A673 (cell line): ENCODE measurements at regions not wholly inside any gene's neighbourhood (a gene's known extent, or its start where the extent isn't known, plus 50 kb on each side); places are given as distances from the start of the nearest gene placed in this dataset.

Experiments
- BruUV-seq: library from RNA; stranded (reverse); fragments of 400-500 nt; replicated peaks from 2 replicates; lab custom pipeline; 2021; lab: Mats Ljungman, UMichigan
- CTCF ChIA-PET: fragments of 300-600 bp; sonication (Branson Sonifier 250); formaldehyde crosslinking; loops from one replicate; lab custom pipeline; 2022; ENCODE audit warnings: antibody characterized with exemption; lab: Charles Lee
- POLR2A ChIA-PET: fragments of 300-600 bp; sonication (Branson Sonifier 250); formaldehyde crosslinking; loops from one replicate; lab custom pipeline; 2022; ENCODE audit warnings: antibody characterized with exemption; ENCODE audit not compliant: low non-redundant PET; lab: Charles Lee
- DNase-seq: peaks from one replicate; pipeline ENCODE4 v3.0.0-alpha.2; 2015; ENCODE audit warnings: low spot score
- H3K27ac ChIP-seq: fragments of 200-600 bp; sonication (generic); 2 replicates; pipeline ENCODE4 v1.5.1; 2016; ENCODE audit warnings: mixed run types, low read depth, mild to moderate bottlenecking, mixed read lengths, antibody characterized with exemption, low read length; ENCODE audit not compliant: poor library complexity, severe bottlenecking
- H3K27me3 ChIP-seq: fragments of 200-600 bp; sonication (generic); replicated peaks from 2 replicates; pipeline ENCODE4 v1.6.1; 2017; ENCODE audit warnings: mixed run types, low read depth, mild to moderate bottlenecking, mixed read lengths, antibody characterized with exemption, low read length; ENCODE audit not compliant: insufficient read depth, poor library complexity
- H3K36me3 ChIP-seq: fragments of 200-600 bp; sonication (generic); 2 replicates; pipeline ENCODE4 v1.6.1; 2016; ENCODE audit warnings: mixed run types, mild to moderate bottlenecking, mixed read lengths, antibody characterized with exemption, low read length; ENCODE audit not compliant: insufficient read depth, poor library complexity, severe bottlenecking
- H3K4me1 ChIP-seq: fragments of 200-600 bp; sonication (generic); 2 replicates; pipeline ENCODE4 v1.6.1; 2017; ENCODE audit warnings: mixed run types, mild to moderate bottlenecking, mixed read lengths, antibody characterized with exemption, low read length; ENCODE audit not compliant: insufficient read depth, poor library complexity, severe bottlenecking
- H3K4me3 ChIP-seq: fragments of 200-600 bp; sonication (generic); 2 replicates; pipeline ENCODE4 v1.5.1; 2016; ENCODE audit warnings: low read depth, mixed run types, mild to moderate bottlenecking, mixed read lengths, low read length; ENCODE audit not compliant: poor library complexity, severe bottlenecking
- H3K9me3 ChIP-seq: fragments of 200-600 bp; sonication (generic); 2 replicates; pipeline ENCODE4 v1.6.1; 2016; ENCODE audit warnings: mixed run types, low read depth, mild to moderate bottlenecking, mixed read lengths, antibody characterized with exemption, low read length; ENCODE audit not compliant: poor library complexity, severe bottlenecking
- EZH2 ChIP-seq: fragments of 200-600 bp; sonication (generic); IDR thresholded peaks from 2 replicates; pipeline ENCODE4 v1.6.1; 2017; ENCODE audit warnings: borderline replicate concordance, low read depth, mild to moderate bottlenecking, mixed read lengths, antibody characterized with exemption, low read length; ENCODE audit not compliant: poor library complexity, severe bottlenecking
- intact Hi-C: fragments of 100-400 bp; cut with micrococcal nuclease; formaldehyde crosslinking; loops from one replicate; pipeline ENCODE4 v1.10.0; 2022; ENCODE audit not compliant: unreplicated experiment
- TF ChIP-seq, protein P1 (sequence below): fragments of 300-800, 200-600 bp; sonication (generic); conservative IDR thresholded peaks from 2 replicates; pipeline ENCODE4 v1.5.1; 2017; ENCODE audit warnings: low read depth, mild to moderate bottlenecking, antibody characterized with exemption, low read length, moderate library complexity, mixed read lengths

DNA sequence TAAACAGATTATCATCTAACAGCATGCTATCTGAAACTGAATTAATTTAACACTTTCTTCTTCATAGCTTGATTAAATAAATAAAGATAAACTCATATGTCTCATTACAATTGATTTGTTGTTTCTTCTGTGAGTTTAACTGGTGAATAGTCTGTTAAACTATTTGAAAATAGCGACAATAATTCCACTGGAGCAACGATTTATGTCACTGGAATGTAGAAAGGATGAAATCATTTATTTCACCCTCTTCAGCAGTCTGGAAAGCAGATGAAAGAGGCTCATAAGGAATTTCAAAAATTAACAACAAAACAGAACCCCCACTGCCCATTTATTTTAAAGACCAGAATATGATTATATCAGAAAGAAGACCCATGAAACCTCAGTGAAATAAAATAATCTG lies 1165.1 kb upstream of the USP15 start:
- no peaks in the 10 kb centered on the region for H3K4me1 ChIP-seq
- intact Hi-C loops, result no loop called here
- H3K27ac ChIP-seq, result no peak overlapping the region

DNA sequence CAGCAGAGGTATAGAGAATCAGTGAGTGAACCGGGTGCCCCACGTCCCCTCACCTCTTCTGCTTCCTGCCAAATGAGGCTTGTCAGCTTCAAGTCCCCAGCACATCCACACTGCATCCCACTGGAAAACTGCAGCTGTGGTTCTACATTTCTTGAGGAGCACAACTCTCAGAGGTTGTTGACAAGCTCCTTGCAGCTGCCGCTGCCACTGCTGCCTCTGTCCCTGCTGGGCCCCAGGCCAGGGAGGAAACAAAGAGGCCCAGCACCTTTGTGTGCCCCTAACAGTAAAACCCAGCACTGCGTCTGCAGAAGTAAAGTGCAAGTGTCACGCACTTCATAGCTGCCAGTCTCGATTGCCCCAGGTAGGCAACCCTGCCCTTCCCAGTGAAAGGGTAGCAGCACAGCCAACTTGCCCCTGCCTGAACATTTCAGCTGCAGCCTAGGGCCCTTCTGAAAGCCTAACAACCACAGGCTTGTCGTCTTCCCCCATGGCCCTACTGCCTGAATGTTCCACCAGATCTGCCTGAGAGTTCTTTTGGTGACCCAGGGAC lies 1162.1 kb upstream of the USP15 start:
- ChIA-PET POLR2A (no interaction called here), CTCF (no interaction called here)
- no TSS peak for BruUV-seq
- intact Hi-C loops, result no loop called here
- Histone ChIP-seq H3K36me3 (no peaks in the 10 kb centered on the region), H3K9me3 (no peaks in the 10 kb centered on the region), H3K4me3 (no peak overlapping the region), H3K27me3 (no peaks in the 10 kb centered on the region), H3K4me1 (no peaks in the 10 kb centered on the region), H3K27ac (no peak overlapping the region)
- DNase-seq, result no peak
- TF ChIP-seq, protein P1, sequence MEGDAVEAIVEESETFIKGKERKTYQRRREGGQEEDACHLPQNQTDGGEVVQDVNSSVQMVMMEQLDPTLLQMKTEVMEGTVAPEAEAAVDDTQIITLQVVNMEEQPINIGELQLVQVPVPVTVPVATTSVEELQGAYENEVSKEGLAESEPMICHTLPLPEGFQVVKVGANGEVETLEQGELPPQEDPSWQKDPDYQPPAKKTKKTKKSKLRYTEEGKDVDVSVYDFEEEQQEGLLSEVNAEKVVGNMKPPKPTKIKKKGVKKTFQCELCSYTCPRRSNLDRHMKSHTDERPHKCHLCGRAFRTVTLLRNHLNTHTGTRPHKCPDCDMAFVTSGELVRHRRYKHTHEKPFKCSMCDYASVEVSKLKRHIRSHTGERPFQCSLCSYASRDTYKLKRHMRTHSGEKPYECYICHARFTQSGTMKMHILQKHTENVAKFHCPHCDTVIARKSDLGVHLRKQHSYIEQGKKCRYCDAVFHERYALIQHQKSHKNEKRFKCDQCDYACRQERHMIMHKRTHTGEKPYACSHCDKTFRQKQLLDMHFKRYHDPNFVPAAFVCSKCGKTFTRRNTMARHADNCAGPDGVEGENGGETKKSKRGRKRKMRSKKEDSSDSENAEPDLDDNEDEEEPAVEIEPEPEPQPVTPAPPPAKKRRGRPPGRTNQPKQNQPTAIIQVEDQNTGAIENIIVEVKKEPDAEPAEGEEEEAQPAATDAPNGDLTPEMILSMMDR, result no peak
- TF ChIP-seq EZH2, result no peak

More for the DNA sequence above, 1165.1 kb upstream of the USP15 start:
- DNase-seq, result no peak
- TF ChIP-seq EZH2, result no peak
- TF ChIP-seq, protein P1, result no peak
- no peak overlapping the region for H3K4me3 ChIP-seq
- H3K9me3 ChIP-seq, result no peaks in the 10 kb centered on the region
- POLR2A ChIA-PET, result no interaction called here
- H3K36me3 ChIP-seq, result no peaks in the 10 kb centered on the region
- BruUV-seq, result no TSS peak
- H3K27me3 ChIP-seq, result no peaks in the 10 kb centered on the region
- CTCF ChIA-PET, result no interaction called here

DNA sequence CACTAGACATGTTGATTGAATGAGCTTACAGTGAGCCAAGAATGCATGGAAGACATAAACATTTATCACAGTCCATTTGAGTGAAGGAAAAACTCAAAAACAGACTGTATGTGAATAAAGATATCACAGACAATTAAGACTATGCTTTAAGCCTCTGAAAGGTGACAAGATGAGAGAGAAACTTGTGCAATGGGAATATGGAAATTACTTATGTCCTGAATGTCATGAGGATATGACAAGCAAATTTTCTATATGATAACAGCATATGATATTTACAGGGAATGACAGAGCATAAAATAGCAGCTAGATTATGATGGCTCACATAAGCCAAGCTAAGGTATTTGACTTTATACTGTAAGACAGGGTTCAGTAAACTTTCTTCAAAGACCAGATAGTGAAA lies 1153.1 kb upstream of the USP15 start:
- Histone ChIP-seq H3K27me3 (no peaks in the 10 kb centered on the region), H3K36me3 (no peaks in the 10 kb centered on the region), H3K9me3 (peaks cover 4% of the 10 kb centered on the region), H3K4me3 (no peak overlapping the region), H3K4me1 (no peaks in the 10 kb centered on the region), H3K27ac (no peak overlapping the region)
- intact Hi-C loops, result no loop called here
- no peak for DNase-seq
- ChIA-PET POLR2A (no interaction called here), CTCF (no interaction called here)
- TF ChIP-seq EZH2, result no peak
- TF ChIP-seq, protein P1, result no peak
- no TSS peak for BruUV-seq
